Esophagus mucosa (tissue), 1 donor: ENCODE measurements at regions not wholly inside any gene's neighbourhood (a gene's known extent, or its start where the extent isn't known, plus 50 kb on each side); places are given as distances from the start of the nearest gene placed in this dataset.

Source experiments
- ATAC-seq: fragments of 200-7000 bp; cut with Tn5 transposase; one replicate; pipeline ENCODE4 v1.9.1; 2020
- donor health status: DM: yes; HTN: yes; CAD: no.

- no peak for ATAC-seq
These were observed 113.9 kb upstream of the SORBS2 start for GRCh38 chr4:185925910-185926360.

- no peak for ATAC-seq
These were observed 119.4 kb upstream of the SORBS2 start for GRCh38 chr4:185931375-185931774.

- ATAC-seq, result no peak
These were observed 120.0 kb upstream of the SORBS2 start for GRCh38 chr4:185931986-185932385.

- ATAC-seq, result no peak
These were observed 120.5 kb upstream of the SORBS2 start for GRCh38 chr4:185932491-185932890.

- ATAC-seq, result no peak
These were observed 121.1 kb upstream of the SORBS2 start for GRCh38 chr4:185933078-185933581.

- ATAC-seq, result no peak
These were observed 124.8 kb upstream of the SORBS2 start for GRCh38 chr4:185936650-185937376.

- ATAC-seq, result no peak
These were observed 126.7 kb upstream of the SORBS2 start for GRCh38 chr4:185938654-185939053.

GRCh38 chr4:185941461-185941860, 127.5 kb upstream of the TLR3 start:
- no peak for ATAC-seq

GRCh38 chr4:185945252-185945651, 123.7 kb upstream of the TLR3 start:
- no peak for ATAC-seq

- no peak for ATAC-seq
These were observed 123.0 kb upstream of the TLR3 start for GRCh38 chr4:185945906-185946305.

GRCh38 chr4:185950891-185951290, 118.1 kb upstream of the TLR3 start:
- no peak for ATAC-seq

GRCh38 chr4:185955151-185955770, 113.7 kb upstream of the TLR3 start:
- no peak for ATAC-seq

- no peak for ATAC-seq
These were observed 113.0 kb upstream of the TLR3 start for GRCh38 chr4:185955826-185956543.

GRCh38 chr4:185956544-185956940, 112.4 kb upstream of the TLR3 start:
- no peak for ATAC-seq

GRCh38 chr4:185958094-185958747, 110.7 kb upstream of the TLR3 start:
- ATAC-seq, result no peak

- no peak for ATAC-seq
These were observed 103.3 kb upstream of the TLR3 start for GRCh38 chr4:185965426-185966384.

- ATAC-seq, result no peak
These were observed 102.4 kb upstream of the TLR3 start for GRCh38 chr4:185966549-185966948.

GRCh38 chr4:185966997-185967775, 101.8 kb upstream of the TLR3 start:
- ATAC-seq, result no peak

- ATAC-seq, result no peak
These were observed 99.3 kb upstream of the TLR3 start for GRCh38 chr4:185969657-185970056.

GRCh38 chr4:185987961-185988627, 80.9 kb upstream of the TLR3 start:
- no peak for ATAC-seq
